SK-N-SH (cell line): ENCODE measurements at regions not wholly inside any gene's neighbourhood (a gene's known extent, or its start where the extent isn't known, plus 50 kb on each side); places are given as distances from the start of the nearest gene placed in this dataset.

Experiments used
- CTCF ChIA-PET: fragments of 300-600, 350-600 bp; formaldehyde crosslinking; extraction: SDS; loops from one replicate; lab custom pipeline; 2021; lab: Yijun Ruan, JAX
- POLR2A ChIA-PET: fragments of 350-600 bp; sonication (Branson Sonifier 250); formaldehyde crosslinking; extraction: SDS; loops from one replicate; lab custom pipeline; 2020; ENCODE audit warnings: antibody characterized with exemption, inconsistent platforms; lab: Yijun Ruan, JAX
- DNase-seq: peaks from one replicate; pipeline ENCODE4 v3.0.0; 2012
- H2AFZ ChIP-seq: fragments of 200-600 bp; sonication (generic); 2 replicates; pipeline ENCODE4 v1.8.1; 2016; ENCODE audit warnings: antibody characterized with exemption, mild to moderate bottlenecking, low read depth
- H3F3A ChIP-seq: fragments of 200-600 bp; sonication (generic); replicated peaks from 2 replicates; pipeline ENCODE3; 2016; ENCODE audit warnings: antibody characterized with exemption, mild to moderate bottlenecking; ENCODE audit not compliant: insufficient read depth
- H3K27ac ChIP-seq, 2 experiments: fragments of 200-500 bp in 1 of 2; fragments of 200-600 bp in 1 of 2; sonication (Bioruptor generic) in 1 of 2; sonication (generic), shearing (Covaris generic) in 1 of 2; 2 replicates each; pipeline versions ENCODE4 v1.5.1 to v1.6.1; 2014 to 2016; ENCODE audit warnings: low read depth in 2 of 2, inconsistent platforms in 1 of 2, low read length in 1 of 2, mild to moderate bottlenecking in 1 of 2, mixed read lengths in 1 of 2
- H3K27me3 ChIP-seq: fragments of 200-600 bp; sonication (generic), shearing (Covaris generic); 2 replicates; pipeline ENCODE4 v1.6.1; 2016; ENCODE audit warnings: mixed run types; ENCODE audit not compliant: insufficient read depth
- H3K36me3 ChIP-seq, 2 experiments: fragments of 200-500 bp in 1 of 2; fragments of 200-600 bp in 1 of 2; sonication (Bioruptor generic) in 1 of 2; sonication (generic) in 1 of 2; replicated peaks in 1 of 2; 2 replicates each; pipeline versions ENCODE3 to v1.5.1; 2014 to 2016; ENCODE audit warnings: low read length in 1 of 2, mild to moderate bottlenecking in 1 of 2; ENCODE audit not compliant: insufficient read depth in 2 of 2, control insufficient read depth in 1 of 2
- H3K4me1 ChIP-seq, 2 experiments: fragments of 200-500 bp in 1 of 2; fragments of 200-600 bp in 1 of 2; sonication (Bioruptor generic) in 1 of 2; sonication (generic), shearing (Covaris generic) in 1 of 2; 2 replicates each; pipeline versions ENCODE4 v1.5.1 to v1.6.1; 2014 to 2016; ENCODE audit warnings: low read depth in 1 of 2, low read length in 1 of 2, mixed run types in 1 of 2; ENCODE audit not compliant: insufficient read depth in 2 of 2, control insufficient read depth in 1 of 2
- H3K4me2 ChIP-seq: fragments of 200-600 bp; sonication (generic), shearing (Covaris generic); 2 replicates; pipeline ENCODE4 v1.6.1; 2017; ENCODE audit warnings: mixed run types
- H3K4me3 ChIP-seq, 2 experiments: fragments of 200-500 bp in 1 of 2; fragments of 200-600 bp in 1 of 2; sonication (Bioruptor generic) in 1 of 2; sonication (generic), shearing (Covaris generic) in 1 of 2; 2 replicates each; pipeline versions ENCODE4 v1.5.1 to v1.8.1; 2014 to 2016; ENCODE audit warnings: low read depth in 2 of 2, inconsistent platforms in 1 of 2, low read length in 1 of 2, mild to moderate bottlenecking in 1 of 2, mixed read lengths in 1 of 2, moderate library complexity in 1 of 2
- H3K79me2 ChIP-seq: fragments of 200-600 bp; sonication (generic); 2 replicates; pipeline ENCODE4 v1.8.1; 2017; ENCODE audit warnings: mild to moderate bottlenecking; ENCODE audit not compliant: insufficient read depth
- H3K9ac ChIP-seq: fragments of 200-600 bp; sonication (generic); 2 replicates; pipeline ENCODE4 v1.6.1; 2017; ENCODE audit warnings: mixed run types
- H3K9me2 ChIP-seq: fragments of 200-600 bp; sonication (generic); 2 replicates; pipeline ENCODE4 v1.6.1; 2017; ENCODE audit warnings: mixed run types
- H3K9me3 ChIP-seq: fragments of 200-600 bp; sonication (generic); 2 replicates; pipeline ENCODE4 v1.6.1; 2017; ENCODE audit warnings: mixed run types, mild to moderate bottlenecking, moderate library complexity
- H4K20me1 ChIP-seq: fragments of 200-600 bp; sonication (generic); 2 replicates; pipeline ENCODE4 v1.6.1; 2017; ENCODE audit warnings: mild to moderate bottlenecking, mixed run types; ENCODE audit not compliant: insufficient read depth
- CHD2 ChIP-seq: fragments of 150-350 bp; IDR thresholded peaks from 2 replicates; pipeline ENCODE4 v1.6.1; 2018; ENCODE audit warnings: low read length; ENCODE audit not compliant: partially characterized antibody
- EZH2phosphoT487 ChIP-seq: fragments of 200-600 bp; sonication (generic); IDR thresholded peaks from 2 replicates; pipeline ENCODE4 v1.6.1; 2017; ENCODE audit warnings: low read depth, mixed run types, mild to moderate bottlenecking, antibody characterized with exemption, moderate library complexity, borderline replicate concordance
- JUND ChIP-seq: IDR thresholded peaks from 2 replicates; pipeline ENCODE4 v1.4.0; 2012
- NRF1 ChIP-seq: IDR thresholded peaks from 2 replicates; pipeline ENCODE4 v1.6.1; 2012; ENCODE audit warnings: low read depth, mild to moderate bottlenecking, low read length
- RAD21 ChIP-seq: IDR thresholded peaks from 2 replicates; pipeline ENCODE4 v1.6.1; 2012; ENCODE audit warnings: mild to moderate bottlenecking, low read length
- RFX5 ChIP-seq: IDR thresholded peaks from 2 replicates; pipeline ENCODE4 v1.6.1; 2012; ENCODE audit warnings: mild to moderate bottlenecking, improper control_type of control experiment, low read length
- SMC3 ChIP-seq: IDR thresholded peaks from 2 replicates; pipeline ENCODE4 v1.6.1; 2012; ENCODE audit warnings: low read depth, low read length, improper control_type of control experiment
- TCF12 ChIP-seq: IDR thresholded peaks from 2 replicates; pipeline ENCODE4 v1.4.0; 2012
- YY1 ChIP-seq: IDR thresholded peaks from 2 replicates; pipeline ENCODE4 v1.4.0; 2012; ENCODE audit warnings: low read depth, mild to moderate bottlenecking
- WGBS: methylation state at CpG from one replicate; pipeline ENCODE4 v1.1.6; 2017; ENCODE audit warnings: low lambda C conversion rate; 5-methylcytosine and 5-hydroxymethylcytosine counted together
- TF ChIP-seq, protein P1 (sequence below): IDR thresholded peaks from 2 replicates; pipeline ENCODE4 v1.4.0; 2012; ENCODE audit warnings: low read depth, borderline replicate concordance
- TF ChIP-seq, protein P2 (sequence below): IDR thresholded peaks from 2 replicates; pipeline ENCODE4; 2012

DNA sequence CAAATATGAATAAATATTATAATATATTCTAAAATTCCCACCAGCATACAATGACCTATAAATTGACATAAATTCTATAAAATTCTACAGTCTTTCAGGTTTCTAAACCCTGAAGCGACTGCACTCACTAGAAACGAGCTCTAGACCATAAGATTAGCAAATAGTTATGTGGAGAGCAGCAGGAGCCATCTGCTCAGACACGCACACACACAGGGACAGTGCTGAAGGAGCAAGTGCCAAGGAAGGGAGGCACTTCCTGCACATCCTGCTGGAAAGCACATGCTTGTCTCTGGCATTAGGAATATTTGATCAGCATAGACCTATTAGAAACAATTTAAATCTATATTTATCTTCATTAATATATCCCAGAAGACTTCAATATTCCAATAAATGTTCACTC, 713.9 kb upstream of the CDH2 start (continued):
- TF ChIP-seq, protein P1, sequence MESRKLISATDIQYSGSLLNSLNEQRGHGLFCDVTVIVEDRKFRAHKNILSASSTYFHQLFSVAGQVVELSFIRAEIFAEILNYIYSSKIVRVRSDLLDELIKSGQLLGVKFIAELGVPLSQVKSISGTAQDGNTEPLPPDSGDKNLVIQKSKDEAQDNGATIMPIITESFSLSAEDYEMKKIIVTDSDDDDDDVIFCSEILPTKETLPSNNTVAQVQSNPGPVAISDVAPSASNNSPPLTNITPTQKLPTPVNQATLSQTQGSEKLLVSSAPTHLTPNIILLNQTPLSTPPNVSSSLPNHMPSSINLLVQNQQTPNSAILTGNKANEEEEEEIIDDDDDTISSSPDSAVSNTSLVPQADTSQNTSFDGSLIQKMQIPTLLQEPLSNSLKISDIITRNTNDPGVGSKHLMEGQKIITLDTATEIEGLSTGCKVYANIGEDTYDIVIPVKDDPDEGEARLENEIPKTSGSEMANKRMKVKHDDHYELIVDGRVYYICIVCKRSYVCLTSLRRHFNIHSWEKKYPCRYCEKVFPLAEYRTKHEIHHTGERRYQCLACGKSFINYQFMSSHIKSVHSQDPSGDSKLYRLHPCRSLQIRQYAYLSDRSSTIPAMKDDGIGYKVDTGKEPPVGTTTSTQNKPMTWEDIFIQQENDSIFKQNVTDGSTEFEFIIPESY: no peak
- TF ChIP-seq, protein P2, sequence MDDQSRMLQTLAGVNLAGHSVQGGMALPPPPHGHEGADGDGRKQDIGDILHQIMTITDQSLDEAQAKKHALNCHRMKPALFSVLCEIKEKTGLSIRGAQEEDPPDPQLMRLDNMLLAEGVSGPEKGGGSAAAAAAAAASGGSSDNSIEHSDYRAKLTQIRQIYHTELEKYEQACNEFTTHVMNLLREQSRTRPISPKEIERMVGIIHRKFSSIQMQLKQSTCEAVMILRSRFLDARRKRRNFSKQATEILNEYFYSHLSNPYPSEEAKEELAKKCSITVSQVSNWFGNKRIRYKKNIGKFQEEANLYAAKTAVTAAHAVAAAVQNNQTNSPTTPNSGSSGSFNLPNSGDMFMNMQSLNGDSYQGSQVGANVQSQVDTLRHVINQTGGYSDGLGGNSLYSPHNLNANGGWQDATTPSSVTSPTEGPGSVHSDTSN: no peak

DNA sequence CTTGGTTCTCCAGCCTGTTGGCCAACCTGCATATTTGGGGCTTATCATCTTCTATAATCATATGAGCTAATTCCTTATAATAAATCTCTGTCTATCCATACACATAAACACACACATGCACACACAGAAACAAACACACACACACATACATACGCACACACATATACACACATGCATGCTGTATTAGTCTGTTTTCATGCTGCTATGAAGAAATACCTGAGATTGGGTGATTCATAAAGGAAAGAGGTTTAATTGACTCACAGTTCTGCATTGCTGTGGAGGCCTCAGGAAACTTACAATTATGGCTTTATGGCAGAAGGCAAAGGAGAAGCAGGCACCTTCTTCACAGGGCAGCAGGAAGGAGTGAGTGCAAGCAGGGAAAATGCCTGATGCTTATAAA, 707.4 kb upstream of the CDH2 start:
- Histone ChIP-seq H3K4me3 (no peak overlapping the region), H2AFZ (no peak overlapping the region), H3F3A (no peaks in the 10 kb centered on the region), H3K27ac (no peak overlapping the region), H3K4me1 (no peaks in the 10 kb centered on the region; a peak in 1 of 4 replicates), H3K9me3 (no peaks in the 10 kb centered on the region), H3K9me2 (no peaks in the 10 kb centered on the region), H3K9ac (no peak overlapping the region), H3K79me2 (no peaks in the 10 kb centered on the region), H4K20me1 (no peaks in the 10 kb centered on the region), H3K27me3 (no peaks in the 10 kb centered on the region), H3K36me3 (no peaks in the 10 kb centered on the region), H3K4me2 (no peak overlapping the region)
- no peak for DNase-seq
- 100% methylated on average over 1 of the region's 1 CpG for WGBS
- POLR2A ChIA-PET: no interaction called here
- CTCF ChIA-PET: no interaction called here
- TF ChIP-seq YY1 (no peak), SMC3 (no peak), RAD21 (no peak), NRF1 (no peak), CHD2 (no peak), RFX5 (no peak), TCF12 (no peak)

DNA sequence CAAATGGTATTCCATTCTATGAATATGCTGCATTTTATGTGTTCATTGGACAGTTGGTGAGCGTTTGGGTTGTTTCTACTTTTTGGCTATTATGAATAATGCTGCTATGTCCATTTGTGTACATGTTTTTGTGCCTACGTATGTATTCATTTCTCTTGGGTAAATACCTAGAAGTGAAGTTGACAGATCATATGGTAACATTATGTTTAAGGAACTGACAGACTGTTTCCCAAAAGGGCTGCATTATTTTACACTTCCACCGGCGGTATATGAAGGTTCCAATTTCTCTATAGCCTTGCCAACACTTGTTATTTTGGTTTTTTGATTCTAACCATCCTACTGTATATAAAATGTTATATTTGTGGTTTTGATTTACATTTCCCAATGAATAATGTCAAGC, 703.9 kb upstream of the CDH2 start:
- no peaks in the 10 kb centered on the region; a peak in 1 of 4 replicates for H3K4me1 ChIP-seq
- no peaks in the 10 kb centered on the region for H4K20me1 ChIP-seq
- H3K9ac ChIP-seq: no peak overlapping the region
- no peaks in the 10 kb centered on the region for H3K36me3 ChIP-seq
- no peaks in the 10 kb centered on the region for H3F3A ChIP-seq
- H3K27ac ChIP-seq: no peak overlapping the region
- H3K79me2 ChIP-seq: no peaks in the 10 kb centered on the region
- CTCF ChIA-PET: no interaction called here
- H3K27me3 ChIP-seq: no peaks in the 10 kb centered on the region
- TF ChIP-seq EZH2phosphoT487 (no peak), JUND (no peak), RFX5 (no peak), RAD21 (no peak)
- no peaks in the 10 kb centered on the region for H3K9me3 ChIP-seq
- H2AFZ ChIP-seq: no peak overlapping the region
- DNase-seq: no peak
- WGBS: 89% methylated on average over 4 of the region's 4 CpGs
- H3K4me3 ChIP-seq: no peak overlapping the region
- no peaks in the 10 kb centered on the region for H3K9me2 ChIP-seq
- no peak overlapping the region for H3K4me2 ChIP-seq
- POLR2A ChIA-PET: no interaction called here
